GM21390 (cell line): ENCODE measurements at regions not wholly inside any gene's neighbourhood (a gene's known extent, or its start where the extent isn't known, plus 50 kb on each side); places are given as distances from the start of the nearest gene placed in this dataset.
"Not testable (repeated sequence)": the region's sequence is repeated elsewhere in the genome, so short reads cannot be mapped to it uniquely, and the experiment has no call there.

Experiments
- ATAC-seq: cut with Tn5 transposase; IDR thresholded peaks from one replicate; pipeline ENCODE4 v1.9.1; 2021; ENCODE audit not compliant: unreplicated experiment

DNA sequence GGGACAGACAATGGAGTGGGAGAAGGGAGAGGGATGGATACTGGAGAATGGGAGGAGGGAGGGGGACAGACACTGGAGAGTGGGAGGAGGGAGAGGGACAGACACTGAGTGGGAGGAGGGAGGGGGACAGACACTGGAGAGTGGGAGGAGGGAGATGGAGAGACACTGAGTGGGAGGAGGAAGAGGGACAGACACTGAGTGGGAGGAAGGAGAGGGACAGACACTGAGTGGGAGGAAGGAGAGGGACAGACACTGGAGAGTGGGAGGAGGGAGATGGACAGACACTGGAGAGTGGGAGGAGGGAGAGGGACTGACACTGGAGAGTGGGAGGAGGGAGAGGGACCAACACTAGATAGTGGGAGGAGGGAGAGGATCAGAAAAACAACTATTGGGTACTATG lies 426.7 kb upstream of the PMFBP1 start:
- no peak for ATAC-seq

DNA sequence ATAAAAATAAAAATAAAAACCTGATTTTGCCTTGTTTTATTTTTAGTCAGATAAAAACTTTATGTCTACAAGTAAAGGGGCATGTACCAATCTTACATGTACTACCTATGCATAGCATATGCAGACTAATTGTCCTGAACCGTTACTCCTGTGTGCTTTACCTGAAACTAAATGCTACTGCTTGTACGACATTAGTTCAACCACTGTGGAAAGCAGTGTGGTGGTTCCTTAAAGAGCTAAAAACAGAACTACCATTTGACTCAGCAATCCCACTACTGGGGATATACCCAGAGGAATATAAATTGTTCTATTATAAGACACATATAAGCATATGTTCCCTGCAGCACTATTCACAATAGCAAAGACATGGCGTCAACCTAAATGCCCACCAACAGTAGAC lies 426.0 kb upstream of the PMFBP1 start:
- no peak for ATAC-seq

GRCh38 chr16:72596373-72596772 lies 424.4 kb upstream of the PMFBP1 start:
- no peak for ATAC-seq

DNA sequence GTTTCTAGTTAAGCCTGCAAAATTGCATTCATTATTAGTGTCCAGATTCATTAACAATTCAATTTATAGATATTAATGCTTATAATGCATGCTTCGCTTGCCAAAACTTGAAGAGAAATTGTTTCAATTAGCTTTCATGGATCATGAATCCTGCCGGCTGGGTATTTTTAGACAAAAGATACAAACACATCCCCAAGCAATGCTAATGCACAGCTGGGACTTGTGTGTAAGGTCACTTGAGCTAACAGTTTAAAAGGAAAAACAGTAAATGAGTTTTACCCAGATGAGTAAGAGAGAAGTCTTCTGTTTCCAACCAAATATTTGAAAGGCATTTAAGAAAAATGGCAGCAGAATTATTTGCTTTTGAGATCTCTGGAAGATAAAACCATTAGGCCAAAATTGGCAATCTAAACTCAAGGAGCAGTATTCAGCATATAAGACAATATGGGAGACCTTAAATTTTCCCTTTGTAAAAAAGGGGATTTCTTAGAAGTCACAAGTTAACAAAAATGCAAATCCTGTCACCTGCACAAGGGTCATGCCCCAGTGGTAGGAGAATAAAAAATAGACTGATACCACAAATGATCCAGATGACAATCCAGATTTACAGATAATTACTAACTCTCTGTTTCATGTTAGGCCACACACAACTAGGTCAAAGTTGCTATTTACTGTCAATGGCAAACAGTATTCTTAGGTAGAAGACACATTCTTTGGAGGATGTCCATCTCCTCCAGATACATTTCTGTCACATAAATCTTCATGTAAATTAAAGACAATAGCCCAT lies 418.4 kb upstream of the PMFBP1 start:
- peak; percentile 59 for ATAC-seq

DNA sequence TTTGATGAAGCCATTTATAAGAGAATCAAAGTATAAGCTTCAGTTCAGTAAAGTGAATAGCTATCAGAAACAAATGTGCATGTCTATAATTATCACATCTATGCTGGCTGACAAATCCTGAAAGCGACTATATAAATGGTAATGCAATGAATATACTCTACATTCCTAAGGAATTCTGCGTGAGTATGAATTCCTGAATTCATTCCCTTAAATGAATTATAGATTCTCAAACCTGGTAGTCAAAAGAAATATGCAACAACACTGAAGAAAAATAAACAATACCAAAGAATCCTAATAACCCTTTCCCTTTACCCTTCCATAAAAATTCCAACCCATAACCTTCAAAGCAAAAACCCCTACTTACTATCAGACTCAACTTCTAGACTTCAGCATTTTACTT lies 416.6 kb upstream of the PMFBP1 start:
- ATAC-seq, result no peak

DNA sequence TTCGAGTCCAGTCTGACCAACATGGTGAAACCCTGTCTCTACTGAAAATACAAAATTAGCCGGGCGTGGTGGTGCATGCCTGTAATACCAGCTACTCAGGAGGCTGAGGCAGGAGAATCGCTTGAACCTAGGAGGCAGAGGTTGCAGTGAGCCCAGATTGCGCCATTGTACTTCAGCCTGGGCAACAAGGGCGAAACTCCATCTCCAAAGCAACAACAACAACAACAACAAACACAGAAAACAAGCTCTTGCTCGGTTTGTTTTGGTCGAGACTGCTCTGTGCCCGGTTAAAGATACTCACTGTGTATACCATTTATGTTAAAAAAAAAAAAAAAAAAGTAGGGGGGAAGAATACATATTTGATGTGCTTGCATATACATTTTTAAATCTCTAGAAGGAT lies 406.1 kb upstream of the PMFBP1 start:
- ATAC-seq, result not testable (repeated sequence)

GRCh38 chr16:72576189-72576588 lies 404.2 kb upstream of the PMFBP1 start:
- no peak for ATAC-seq

GRCh38 chr16:72569677-72570076 lies 397.7 kb upstream of the PMFBP1 start:
- no peak for ATAC-seq

DNA sequence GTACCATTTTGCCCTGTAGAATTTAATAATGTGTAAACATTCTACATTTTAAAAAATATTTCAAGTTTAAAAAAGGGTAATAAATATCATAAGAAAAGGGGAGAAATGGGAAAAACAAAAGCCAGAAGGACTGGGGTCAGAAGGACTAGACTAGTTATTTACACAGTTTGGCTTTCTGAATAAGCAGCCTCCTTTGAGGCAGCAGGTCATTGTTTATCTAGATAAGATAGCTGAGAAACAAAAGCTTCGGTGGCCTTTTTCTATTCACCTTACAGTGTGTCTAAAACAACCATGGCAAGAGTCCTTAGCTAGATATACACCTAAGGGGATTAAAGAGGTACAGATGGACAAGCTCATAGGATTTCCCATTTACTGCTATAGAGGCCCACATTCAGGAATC lies 396.5 kb upstream of the PMFBP1 start:
- ATAC-seq, result no peak

GRCh38 chr16:72566174-72566573 lies 394.2 kb upstream of the PMFBP1 start:
- no peak for ATAC-seq

DNA sequence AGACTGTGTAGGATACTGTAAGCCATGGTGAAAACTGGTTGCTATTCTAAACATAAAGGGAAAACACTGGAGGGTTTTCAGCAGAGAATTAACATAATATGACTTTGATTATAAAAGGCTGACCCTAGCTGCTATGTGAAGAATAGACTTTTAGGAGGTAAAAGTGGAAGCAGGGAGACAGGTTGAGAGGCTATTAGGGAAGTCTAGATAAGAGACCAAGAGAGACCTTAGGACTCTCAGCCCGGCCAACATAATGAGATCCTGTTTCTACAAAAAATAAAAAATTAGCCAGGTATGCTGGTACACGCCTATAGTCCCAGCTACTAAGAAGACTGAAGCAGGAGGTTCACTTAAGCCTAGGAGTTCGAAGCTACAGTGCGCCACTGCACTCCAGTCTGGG lies 393.2 kb upstream of the PMFBP1 start:
- ATAC-seq, result no peak

GRCh38 chr16:72560617-72561016 lies 388.7 kb upstream of the PMFBP1 start:
- no peak for ATAC-seq

DNA sequence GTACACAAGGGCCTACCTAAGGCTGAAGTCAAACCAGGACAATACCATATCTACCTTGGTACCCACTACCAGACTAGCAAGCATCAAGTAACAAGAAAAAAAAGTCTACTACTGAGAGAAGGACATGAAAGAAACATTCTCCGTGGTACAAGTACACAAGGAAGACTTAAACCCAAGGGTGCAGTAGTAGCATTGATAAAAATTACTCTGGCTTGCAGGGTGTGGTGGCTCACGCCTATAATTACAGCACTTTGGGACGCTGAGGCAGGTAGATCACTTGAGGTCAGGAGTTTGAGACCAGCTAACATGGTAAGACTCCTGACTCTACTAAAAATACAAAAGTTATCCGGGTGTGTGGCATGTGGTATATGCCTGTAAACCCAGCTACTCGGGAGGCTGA lies 386.5 kb upstream of the PMFBP1 start:
- ATAC-seq, result no peak

DNA sequence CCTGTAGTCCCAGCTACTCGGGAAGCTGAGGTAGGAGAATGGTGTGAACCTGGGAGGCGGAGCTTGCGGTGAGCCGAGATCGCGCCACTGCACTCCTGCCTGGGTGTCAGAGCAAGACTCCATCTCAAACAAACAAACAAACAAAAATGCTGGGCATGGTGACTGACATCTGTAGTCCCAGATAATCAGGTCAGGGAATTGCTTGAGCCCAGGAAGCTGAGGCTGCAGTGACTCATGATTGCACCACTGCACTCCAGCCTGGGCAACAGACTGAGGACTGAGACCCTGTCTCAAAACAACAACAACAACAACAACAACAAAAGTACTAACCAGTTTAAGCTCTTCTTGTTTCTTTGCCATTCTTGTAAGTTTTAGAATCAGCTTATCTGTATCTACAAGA lies 383.0 kb upstream of the PMFBP1 start:
- no peak for ATAC-seq

- ATAC-seq, result no peak
These were observed 380.7 kb upstream of the PMFBP1 start for GRCh38 chr16:72552654-72553053.

- no peak for ATAC-seq
These were observed 379.7 kb upstream of the PMFBP1 start for GRCh38 chr16:72551649-72552048.

DNA sequence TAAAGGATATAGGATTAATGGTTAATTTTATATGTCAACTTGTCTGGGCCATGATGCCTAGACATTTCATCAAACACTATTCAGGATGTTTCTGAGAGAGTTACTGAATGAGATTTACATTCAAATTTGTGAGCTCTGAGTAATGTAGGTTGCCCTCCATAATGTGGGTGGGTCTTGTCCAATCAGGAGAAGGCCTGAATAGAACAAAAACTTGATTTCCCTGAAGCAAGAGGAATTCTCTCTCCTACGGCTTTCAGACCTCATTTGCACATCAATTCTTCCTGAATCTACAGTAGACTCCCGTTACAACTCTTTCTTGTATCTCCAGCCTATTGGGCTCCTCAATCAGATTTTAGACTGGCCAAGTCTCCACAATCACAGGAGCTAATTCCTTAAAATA lies 377.9 kb upstream of the PMFBP1 start:
- ATAC-seq, result no peak

DNA sequence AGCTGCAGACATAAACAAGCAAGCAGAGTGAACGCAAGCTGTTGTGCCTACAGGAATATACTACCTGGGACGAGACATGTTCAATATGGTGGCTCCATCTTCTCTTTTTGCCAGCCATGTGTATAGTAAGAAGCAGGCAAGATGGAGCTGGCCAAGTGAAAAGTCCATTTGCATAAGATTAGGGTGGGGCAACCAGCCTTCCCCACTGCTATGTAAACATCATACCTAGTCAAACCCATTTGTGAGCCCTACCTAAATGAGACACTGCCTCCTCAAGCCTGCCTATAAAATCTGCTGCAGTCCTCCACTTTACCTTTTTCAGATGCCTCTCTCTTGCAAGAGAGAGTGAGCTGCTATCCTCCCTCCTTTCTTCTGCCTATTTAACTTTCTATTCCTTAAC lies 370.1 kb upstream of the PMFBP1 start:
- ATAC-seq, result no peak

- no peak for ATAC-seq
These were observed 365.7 kb upstream of the PMFBP1 start for GRCh38 chr16:72537664-72538063.

DNA sequence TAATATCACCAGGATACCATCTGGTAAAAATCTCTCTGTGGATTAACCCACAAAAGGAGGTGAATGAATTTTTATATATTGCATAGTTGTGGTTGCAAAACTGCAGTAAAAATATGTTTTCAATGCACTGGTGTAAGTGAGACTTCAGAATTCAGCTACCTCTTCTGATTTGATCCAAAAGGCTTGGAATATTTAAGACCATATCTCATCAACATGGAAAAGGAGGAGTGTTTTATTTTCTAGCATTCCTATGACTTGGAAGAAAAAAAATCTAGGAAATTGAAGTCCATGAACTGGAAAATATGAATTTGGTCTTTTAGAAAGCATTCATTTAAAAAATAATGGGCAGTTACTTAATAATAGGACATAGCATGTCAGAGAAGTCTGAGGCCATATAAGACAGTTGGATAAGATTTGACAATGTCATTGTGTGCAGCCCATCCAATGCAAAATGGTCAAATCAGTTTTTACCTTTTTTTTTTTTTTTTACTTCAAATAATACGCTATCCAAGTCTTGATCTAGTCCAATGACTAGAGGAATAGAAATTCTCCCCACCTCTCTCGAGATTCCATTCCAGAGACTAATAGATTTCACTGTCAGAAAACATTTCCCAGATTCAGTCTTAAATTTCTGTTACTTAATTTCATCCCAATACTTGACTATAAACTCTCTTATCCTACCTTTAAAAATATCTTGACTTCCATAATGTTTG lies 364.9 kb upstream of the PMFBP1 start:
- ATAC-seq, result no peak

DNA sequence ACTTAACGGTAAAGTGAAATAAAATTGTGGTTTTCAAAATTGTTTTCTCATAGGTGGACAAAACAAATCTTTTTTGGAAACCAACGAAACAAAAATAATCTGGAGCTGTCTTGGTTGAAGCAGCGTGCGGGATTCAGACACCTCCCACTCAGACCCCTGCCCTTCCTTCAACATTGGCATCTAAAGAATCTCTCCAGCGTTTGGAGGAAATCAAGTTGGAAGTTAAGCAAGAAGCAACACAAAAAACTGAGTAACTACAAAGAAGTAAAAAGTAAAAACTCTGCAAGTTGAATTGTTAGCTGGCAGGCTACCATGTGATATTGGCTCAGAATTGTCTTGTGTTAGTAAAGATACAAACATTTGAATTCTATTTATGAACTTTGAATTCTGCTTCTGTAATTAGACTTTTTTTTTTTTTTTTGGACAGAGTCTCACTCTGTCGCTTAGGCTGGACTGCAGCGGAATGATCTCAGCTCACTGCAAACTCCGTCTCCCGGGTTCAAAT lies 361.0 kb upstream of the PMFBP1 start:
- ATAC-seq, result no peak

- ATAC-seq, result no peak
These were observed 358.5 kb upstream of the PMFBP1 start for GRCh38 chr16:72530434-72530833.
